ENCODE measurements at regions not wholly inside any gene's neighbourhood (a gene's known extent, or its start where the extent isn't known, plus 50 kb on each side); places are given as distances from the start of the nearest gene placed in this dataset.
A peak's percentile ranks its signal among the peaks of the same experiment; 100 is the strongest.
"Not testable (repeated sequence)": the region's sequence is repeated elsewhere in the genome, so short reads cannot be mapped to it uniquely, and the experiment has no call there.

DNA sequence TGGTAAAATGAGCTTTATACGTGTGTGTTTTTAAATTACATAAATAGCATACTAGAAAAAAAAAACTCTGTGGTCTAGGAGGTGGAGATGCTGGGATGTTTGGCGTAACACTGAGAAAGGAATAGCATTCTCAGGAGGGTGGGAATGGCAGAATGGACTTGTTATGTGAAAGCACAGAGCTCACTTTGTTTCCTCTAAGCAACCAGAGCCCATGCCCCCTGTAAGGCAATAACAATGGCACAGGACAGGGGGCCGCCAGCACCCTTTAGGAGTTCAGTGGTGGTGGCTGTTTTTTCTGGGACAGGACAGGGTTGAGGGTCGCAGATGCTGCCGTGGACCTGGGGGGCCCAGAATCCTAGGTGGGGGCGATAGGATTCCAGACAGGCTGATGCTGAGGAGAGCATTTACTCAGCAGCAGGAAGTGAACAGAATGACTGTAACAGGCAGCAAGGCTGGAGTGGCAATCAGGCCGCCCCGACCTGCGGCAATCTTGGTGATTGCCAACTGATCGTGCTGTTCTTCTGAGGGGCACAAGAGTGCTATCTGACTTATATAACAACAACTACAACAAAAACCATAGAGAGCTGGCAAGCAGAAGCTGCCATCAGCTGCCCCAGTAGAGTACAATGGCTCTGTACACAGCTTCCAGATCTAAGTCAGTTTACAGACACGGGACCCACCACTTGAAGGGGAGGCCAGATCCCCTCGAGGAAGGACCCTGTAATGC lies 160.4 kb downstream of the UACA start:
- no peak for DNase-seq (ENCODE audit: low read depth in 1 of 2, low spot score in 2 of 2)
- peaks cover 3% of the 10 kb centered on the region; the same call in 1 of the 2 replicates for H3K4me1 ChIP-seq (replicated peaks)
- H3K27me3 ChIP-seq (replicated peaks), result no peaks in the 10 kb centered on the region
- H3K4me3 ChIP-seq, result no peak overlapping the region
- no peak overlapping the region for H3K27ac ChIP-seq
- no peaks in the 10 kb centered on the region for H3K9me3 ChIP-seq (replicated peaks)
- no peaks in the 10 kb centered on the region for H3K36me3 ChIP-seq

DNA sequence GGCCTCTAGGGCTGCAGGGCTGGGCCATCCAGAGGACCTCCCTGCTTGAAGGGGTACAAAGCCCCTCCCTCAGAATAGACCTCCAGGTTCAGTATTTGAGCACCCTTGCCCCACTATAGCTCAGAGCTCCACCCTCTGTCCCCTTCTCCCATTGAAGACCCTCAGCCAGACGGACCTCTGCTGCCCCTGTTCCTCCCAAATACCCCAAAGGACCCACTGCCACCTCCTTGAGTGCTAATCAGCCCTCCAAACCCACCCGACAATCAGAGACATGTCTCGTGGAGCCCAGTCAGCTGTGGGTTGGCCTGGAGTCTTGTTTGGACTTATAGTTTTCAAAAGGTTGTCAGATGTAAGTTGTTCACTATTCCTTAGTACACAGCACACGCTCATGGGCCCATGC lies 161.1 kb downstream of the UACA start:
- peaks cover 3% of the 10 kb centered on the region; the same call in 1 of the 2 replicates for H3K4me1 ChIP-seq (replicated peaks)
- no peaks in the 10 kb centered on the region for H3K27me3 ChIP-seq (replicated peaks)
- H3K4me3 ChIP-seq, result no peak overlapping the region
- no peaks in the 10 kb centered on the region for H3K36me3 ChIP-seq
- no peak for DNase-seq (ENCODE audit: low read depth in 1 of 2, low spot score in 2 of 2)
- H3K27ac ChIP-seq, result no peak overlapping the region
- H3K9me3 ChIP-seq (replicated peaks), result no peaks in the 10 kb centered on the region

DNA sequence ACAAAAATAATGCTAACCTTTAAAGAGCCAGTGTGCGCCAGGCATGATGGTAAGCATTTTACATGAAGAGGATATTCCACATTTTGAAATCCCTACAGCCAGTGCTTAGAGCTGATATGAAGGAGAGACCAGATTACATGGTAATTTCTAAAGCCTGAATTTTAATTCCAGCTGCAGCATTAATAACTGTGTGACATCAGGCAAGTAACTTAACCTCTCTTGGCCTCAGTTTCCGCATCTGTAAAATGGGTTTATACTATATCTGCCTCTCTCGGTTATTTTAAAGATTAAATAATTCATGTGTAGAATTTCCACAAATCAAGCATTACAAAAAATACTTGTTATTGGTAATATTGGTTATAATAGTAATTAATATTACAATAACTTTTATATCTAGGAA lies 165.4 kb downstream of the UACA start:
- Histone ChIP-seq H3K4me1 (replicated peaks) (peaks cover 15% of the 10 kb centered on the region), H3K27ac (no peak overlapping the region), H3K27me3 (replicated peaks) (no peaks in the 10 kb centered on the region), H3K36me3 (no peaks in the 10 kb centered on the region), H3K9me3 (replicated peaks) (0 out of 2 replicates have a peak, but pooled peaks cover 3% of the 10 kb centered on the region), H3K4me3 (no peak overlapping the region)
- no peak for DNase-seq (ENCODE audit: low read depth in 1 of 2, low spot score in 2 of 2)

DNA sequence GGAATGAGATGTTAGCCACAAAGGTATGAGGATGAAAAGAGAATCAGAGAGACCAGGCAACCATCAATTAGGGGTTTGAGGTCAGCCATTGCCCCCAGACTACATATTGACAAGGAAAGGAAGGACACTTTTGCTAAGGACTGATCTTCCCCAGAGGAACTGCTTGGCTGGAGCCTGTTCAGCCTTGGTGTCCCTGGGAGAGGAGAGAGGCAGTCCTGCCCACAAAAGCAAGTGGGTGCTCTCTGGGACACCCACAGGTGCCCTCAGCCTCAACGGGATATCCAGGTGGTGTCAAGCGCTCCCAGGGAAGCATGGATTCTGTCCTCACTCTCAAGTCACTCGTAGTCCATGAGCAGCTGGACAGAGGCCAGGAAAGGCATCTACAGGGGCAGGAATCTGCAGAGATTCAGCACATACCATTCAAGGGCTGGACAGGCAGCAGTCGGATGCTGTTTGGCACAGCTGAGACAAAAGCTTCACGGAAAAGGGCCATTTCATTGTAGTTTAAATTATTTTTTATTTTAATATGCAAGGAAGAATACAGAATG lies 166.2 kb downstream of the UACA start:
- Histone ChIP-seq H3K4me1 (replicated peaks) (peaks cover 15% of the 10 kb centered on the region), H3K9me3 (replicated peaks) (0 out of 2 replicates have a peak, but pooled peaks cover 3% of the 10 kb centered on the region), H3K27ac (no peak overlapping the region), H3K36me3 (no peaks in the 10 kb centered on the region), H3K27me3 (replicated peaks) (no peaks in the 10 kb centered on the region), H3K4me3 (no peak overlapping the region)
- DNase-seq (ENCODE audit: low read depth in 1 of 2, low spot score in 2 of 2), result peak in 1 of 2 experiments; percentile 40

DNA sequence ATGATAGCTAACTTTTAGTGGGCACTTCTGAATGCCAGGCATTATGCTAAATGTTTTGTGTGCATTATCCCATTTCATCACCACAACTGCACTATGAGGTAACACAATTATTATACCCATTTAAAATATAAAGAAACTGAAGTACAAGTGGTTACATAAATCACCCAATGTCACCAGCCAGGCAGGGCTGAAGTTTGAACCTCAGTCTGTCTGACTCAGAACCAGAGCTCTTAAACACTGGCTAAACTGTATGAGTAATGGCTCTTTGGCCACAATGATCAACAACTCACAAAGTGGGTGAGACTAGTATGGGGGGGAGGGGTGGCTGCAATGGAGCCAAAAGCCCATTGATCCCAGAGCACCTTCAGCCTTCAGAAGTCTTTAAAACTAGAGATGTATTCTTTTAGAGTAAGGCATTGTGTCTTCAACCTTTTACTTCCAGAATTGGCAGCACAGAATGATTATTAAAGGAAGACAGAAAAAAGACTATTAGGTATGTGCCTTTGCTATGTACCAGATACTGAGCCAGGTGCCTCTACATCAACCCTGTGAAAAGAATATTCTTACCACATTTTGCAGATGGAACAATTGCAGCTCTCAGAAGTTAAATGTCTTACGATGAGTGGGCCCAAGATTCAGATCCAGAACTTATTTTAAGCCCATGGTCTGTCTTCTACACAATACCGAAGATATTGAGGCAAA lies 166.9 kb downstream of the UACA start:
- Histone ChIP-seq H3K27me3 (replicated peaks) (no peaks in the 10 kb centered on the region), H3K9me3 (replicated peaks) (0 out of 2 replicates have a peak, but pooled peaks cover 3% of the 10 kb centered on the region), H3K4me3 (no peak overlapping the region), H3K36me3 (no peaks in the 10 kb centered on the region), H3K4me1 (replicated peaks) (peaks cover 15% of the 10 kb centered on the region), H3K27ac (no peak overlapping the region)
- peak; percentile 50 to 55 for DNase-seq (ENCODE audit: low read depth in 1 of 2, low spot score in 2 of 2)

DNA sequence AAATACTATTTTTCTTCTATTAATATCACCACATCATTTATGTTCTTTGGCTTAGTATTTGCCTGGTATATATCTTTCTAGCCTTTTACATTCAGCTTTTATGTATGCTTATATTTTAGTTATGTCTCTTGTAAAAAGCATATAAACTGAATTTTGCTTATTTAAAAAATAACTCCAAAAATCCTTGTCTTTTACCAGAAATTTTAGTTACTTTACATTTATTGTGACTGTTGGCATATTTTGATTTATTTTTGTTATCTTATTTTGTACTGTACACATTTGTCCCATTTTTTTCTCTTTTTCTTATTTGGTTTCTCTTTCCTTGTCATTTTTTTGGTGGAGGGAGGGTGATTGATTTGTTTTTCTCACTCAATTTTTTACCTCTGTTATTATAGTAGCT lies 169.6 kb downstream of the UACA start:
- no peaks in the 10 kb centered on the region for H3K36me3 ChIP-seq
- peaks cover 15% of the 10 kb centered on the region for H3K4me1 ChIP-seq (replicated peaks)
- H3K4me3 ChIP-seq, result no peak overlapping the region
- H3K9me3 ChIP-seq (replicated peaks), result 0 out of 2 replicates have a peak, but pooled peaks cover 3% of the 10 kb centered on the region
- no peaks in the 10 kb centered on the region for H3K27me3 ChIP-seq (replicated peaks)
- H3K27ac ChIP-seq, result no peak overlapping the region
- no peak for DNase-seq (ENCODE audit: low read depth in 1 of 2, low spot score in 2 of 2)

DNA sequence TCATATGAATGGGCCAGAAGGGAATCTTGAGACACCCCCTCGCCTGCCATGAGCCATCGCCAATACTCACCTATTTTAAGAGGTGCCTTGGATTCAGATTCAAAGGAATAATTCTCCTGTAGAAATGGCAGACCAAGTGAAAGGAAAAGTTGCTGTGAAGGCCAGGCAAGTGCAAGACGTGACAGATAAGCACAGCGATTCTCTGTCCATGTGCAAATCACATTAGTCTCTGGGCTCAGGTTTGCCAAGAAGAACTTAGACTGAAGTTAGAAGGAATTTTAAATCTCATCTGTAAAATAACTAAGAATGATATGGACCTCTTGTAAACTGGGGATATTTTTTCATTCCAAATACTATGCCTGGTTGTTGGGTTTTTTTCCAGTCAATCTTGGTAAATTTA lies 173.6 kb downstream of the UACA start:
- H3K36me3 ChIP-seq, result no peaks in the 10 kb centered on the region
- no peak overlapping the region for H3K4me3 ChIP-seq
- H3K27me3 ChIP-seq (replicated peaks), result no peaks in the 10 kb centered on the region
- no peaks in the 10 kb centered on the region; the same call in 1 of the 2 replicates for H3K4me1 ChIP-seq (replicated peaks)
- H3K27ac ChIP-seq, result no peak overlapping the region
- 0 out of 2 replicates have a peak, but pooled peaks cover 3% of the 10 kb centered on the region for H3K9me3 ChIP-seq (replicated peaks)
- no peak for DNase-seq (ENCODE audit: low read depth in 1 of 2, low spot score in 2 of 2)

DNA sequence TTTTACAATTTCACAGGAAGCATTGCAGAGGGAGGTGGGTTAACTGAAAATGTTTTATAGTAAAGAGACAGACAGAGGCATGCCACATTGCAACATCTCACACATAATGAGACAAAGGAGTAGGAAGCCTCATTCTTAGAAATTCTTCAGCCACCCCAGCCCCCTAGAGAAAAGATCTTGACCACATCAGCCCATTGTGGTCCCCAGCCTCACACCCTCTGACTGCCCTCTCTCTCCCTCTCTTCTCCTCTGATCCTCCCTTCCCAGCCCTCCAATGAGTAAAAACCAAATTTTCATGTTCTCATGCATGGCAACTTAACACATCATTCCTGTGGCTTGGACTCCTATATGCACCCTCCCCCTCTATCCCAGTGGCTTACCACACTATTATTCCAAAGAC lies 174.1 kb downstream of the UACA start:
- DNase-seq (ENCODE audit: low read depth in 1 of 2, low spot score in 2 of 2), result peak in 1 of 2 experiments; percentile 27
- 0 out of 2 replicates have a peak, but pooled peaks cover 3% of the 10 kb centered on the region for H3K9me3 ChIP-seq (replicated peaks)
- H3K27me3 ChIP-seq (replicated peaks), result no peaks in the 10 kb centered on the region
- no peak overlapping the region for H3K27ac ChIP-seq
- no peak overlapping the region for H3K4me3 ChIP-seq
- no peaks in the 10 kb centered on the region; the same call in 1 of the 2 replicates for H3K4me1 ChIP-seq (replicated peaks)
- H3K36me3 ChIP-seq, result no peaks in the 10 kb centered on the region

DNA sequence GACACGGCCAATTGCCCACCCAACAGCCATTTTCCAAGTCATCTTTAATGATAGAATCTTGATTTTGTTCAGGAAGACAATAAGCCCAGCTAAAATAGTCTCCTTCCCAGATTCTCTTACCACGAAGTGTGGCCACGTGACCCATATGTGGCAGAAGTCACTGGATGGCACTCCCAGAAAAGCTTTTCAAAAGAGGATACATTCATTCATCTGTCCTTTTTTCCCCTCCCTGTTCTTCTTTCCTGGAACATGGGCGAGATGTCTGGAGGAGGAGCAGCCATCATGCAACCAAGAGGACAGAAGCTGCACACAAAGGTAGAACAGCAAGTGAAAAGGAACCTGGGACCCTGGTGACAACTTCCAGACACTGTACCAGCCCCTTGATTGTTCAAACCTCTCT lies 174.7 kb downstream of the UACA start:
- no peak overlapping the region for H3K27ac ChIP-seq
- 0 out of 2 replicates have a peak, but pooled peaks cover 3% of the 10 kb centered on the region for H3K9me3 ChIP-seq (replicated peaks)
- H3K27me3 ChIP-seq (replicated peaks), result no peaks in the 10 kb centered on the region
- no peaks in the 10 kb centered on the region for H3K36me3 ChIP-seq
- H3K4me1 ChIP-seq (replicated peaks), result no peaks in the 10 kb centered on the region; the same call in 1 of the 2 replicates
- no peak for DNase-seq (ENCODE audit: low read depth in 1 of 2, low spot score in 2 of 2)
- no peak overlapping the region for H3K4me3 ChIP-seq

DNA sequence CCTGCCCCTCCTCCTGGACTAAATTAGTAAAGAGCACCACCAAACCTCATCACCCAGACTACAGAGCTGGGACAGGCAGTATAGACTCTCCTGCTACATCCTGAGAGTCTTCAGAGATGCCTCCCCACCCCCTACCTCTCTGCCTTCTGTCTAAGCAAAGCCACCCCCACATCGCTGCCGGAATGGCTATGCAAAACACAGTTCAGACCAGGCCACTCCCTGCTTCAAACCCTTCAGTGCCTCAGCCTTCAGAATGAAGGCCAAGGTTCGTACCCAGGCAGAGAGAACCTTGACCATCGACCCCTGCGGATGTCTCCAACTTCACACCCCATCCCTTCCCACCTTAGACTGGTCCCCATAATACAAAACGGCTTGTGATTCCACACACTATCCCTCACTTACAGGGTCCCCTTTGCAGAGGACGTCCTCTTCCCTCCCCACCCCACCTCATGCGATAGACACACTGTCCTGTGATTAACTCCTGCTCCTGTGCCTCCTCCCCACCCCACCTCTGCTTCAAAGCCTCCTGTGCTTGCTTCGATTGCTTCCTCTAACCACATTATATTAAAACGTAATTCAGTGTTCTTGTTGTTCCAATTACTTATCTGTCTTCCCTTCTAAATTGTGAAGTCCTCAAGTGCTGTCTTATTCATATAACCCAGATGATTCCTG lies 175.3 kb downstream of the UACA start:
- Histone ChIP-seq H3K4me1 (replicated peaks) (no peaks in the 10 kb centered on the region; the same call in 1 of the 2 replicates), H3K27me3 (replicated peaks) (no peaks in the 10 kb centered on the region; the same call in 1 of the 2 replicates), H3K4me3 (no peak overlapping the region), H3K9me3 (replicated peaks) (no peaks in the 10 kb centered on the region), H3K27ac (no peak overlapping the region), H3K36me3 (no peaks in the 10 kb centered on the region)
- DNase-seq (ENCODE audit: low read depth in 1 of 2, low spot score in 2 of 2), result no peak

DNA sequence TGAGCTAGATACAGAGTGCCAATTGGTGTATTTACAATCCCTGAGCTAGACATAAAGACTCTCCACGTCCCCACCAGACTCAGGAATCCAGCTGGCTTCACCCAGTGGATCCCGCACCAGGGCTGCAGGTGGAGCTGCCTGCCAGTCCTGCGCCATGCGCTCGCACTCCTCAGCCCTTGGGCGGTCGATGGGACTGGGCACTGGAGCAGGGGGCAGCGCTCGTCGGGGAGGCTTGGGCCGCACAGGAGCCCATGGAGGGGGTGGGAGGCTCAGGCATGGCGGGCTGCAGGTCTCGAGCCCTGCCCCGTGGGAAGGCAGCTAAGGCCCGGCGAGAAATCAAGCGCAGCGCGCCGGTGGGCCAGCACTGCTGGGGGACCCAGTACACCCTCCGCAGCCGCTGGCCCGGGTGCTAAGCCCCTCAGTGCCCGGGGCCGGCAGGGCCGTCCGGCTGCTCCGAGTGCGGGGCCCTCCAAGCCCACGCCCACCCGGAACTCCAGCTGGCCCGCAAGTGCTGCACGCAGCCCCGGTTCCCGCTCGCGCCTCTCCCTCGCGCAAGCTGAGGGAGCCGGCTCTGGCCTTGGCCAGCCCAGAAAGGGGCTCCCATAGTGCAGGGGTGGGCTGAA lies 176.2 kb downstream of the UACA start:
- H3K4me1 ChIP-seq (replicated peaks); H3K4me3 ChIP-seq; H3K9me3 ChIP-seq (replicated peaks); H3K27me3 ChIP-seq (replicated peaks); H3K27ac ChIP-seq; H3K36me3 ChIP-seq: not testable (repeated sequence)
- DNase-seq (ENCODE audit: low read depth in 1 of 2, low spot score in 2 of 2), result peak in 1 of 2 experiments; percentile 15

DNA sequence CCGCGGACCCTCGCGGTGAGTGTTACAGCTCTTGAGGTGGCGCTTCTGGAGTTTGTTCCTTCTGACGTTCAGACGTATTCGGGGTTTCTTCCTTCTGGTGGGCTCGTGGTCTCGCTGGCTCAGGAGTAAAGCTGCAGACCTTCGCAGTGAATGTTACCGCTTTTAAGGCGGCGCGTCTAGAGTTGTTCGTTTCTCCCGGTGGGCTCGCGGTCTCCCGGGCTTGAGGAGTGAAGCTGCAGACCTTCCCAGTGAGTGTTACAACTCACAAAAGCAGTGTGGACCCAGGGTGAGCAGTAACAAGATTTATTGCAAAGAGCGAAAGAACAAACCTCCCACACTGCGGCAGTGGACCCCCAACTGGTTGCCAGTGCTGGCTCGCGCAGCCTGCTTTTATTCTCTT lies 177.1 kb downstream of the UACA start:
- H3K27ac ChIP-seq, result no peak overlapping the region
- DNase-seq (ENCODE audit: low read depth in 1 of 2, low spot score in 2 of 2), result peak in 1 of 2 experiments; percentile 31

DNA sequence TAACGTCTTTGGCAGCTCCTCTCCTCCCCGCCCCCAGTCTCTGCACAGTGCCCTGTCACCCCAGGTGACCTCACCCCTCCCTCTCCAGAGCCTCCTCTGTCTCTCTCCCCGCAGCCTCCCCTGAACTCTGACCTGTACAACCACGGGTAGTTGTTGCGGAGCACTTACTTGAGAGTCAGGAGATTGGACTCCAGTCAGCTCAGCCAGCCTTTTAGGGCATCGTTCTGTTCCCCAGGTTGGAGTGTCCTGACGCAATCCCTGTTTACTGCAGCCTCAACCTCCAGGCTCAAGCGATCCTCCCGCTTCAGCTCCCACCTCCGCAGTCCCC lies 177.7 kb downstream of the UACA start:
- H3K27me3 ChIP-seq (replicated peaks), result no peaks in the 10 kb centered on the region; the same call in 1 of the 2 replicates
- H3K4me3 ChIP-seq, result no peak overlapping the region
- H3K9me3 ChIP-seq (replicated peaks), result no peaks in the 10 kb centered on the region
- no peak overlapping the region for H3K27ac ChIP-seq
- no peak for DNase-seq (ENCODE audit: low read depth in 1 of 2, low spot score in 2 of 2)
- H3K4me1 ChIP-seq (replicated peaks), result no peaks in the 10 kb centered on the region; the same call in 1 of the 2 replicates
- H3K36me3 ChIP-seq, result no peaks in the 10 kb centered on the region

More for the DNA sequence above, 177.1 kb downstream of the UACA start:
- Histone ChIP-seq H3K27me3 (replicated peaks) (no peaks in the 10 kb centered on the region; the same call in 1 of the 2 replicates), H3K9me3 (replicated peaks) (no peaks in the 10 kb centered on the region), H3K36me3 (no peaks in the 10 kb centered on the region), H3K4me1 (replicated peaks) (no peaks in the 10 kb centered on the region; the same call in 1 of the 2 replicates), H3K4me3 (no peak overlapping the region)
